SK-N-SH (cell line): ENCODE measurements at regions not wholly inside any gene's neighbourhood (a gene's known extent, or its start where the extent isn't known, plus 50 kb on each side); places are given as distances from the start of the nearest gene placed in this dataset.

ENCODE experiments used
- CTCF ChIA-PET: fragments of 300-600, 350-600 bp; formaldehyde crosslinking; extraction: SDS; loops from one replicate; lab custom pipeline; 2021; lab: Yijun Ruan, JAX
- POLR2A ChIA-PET: fragments of 350-600 bp; sonication (Branson Sonifier 250); formaldehyde crosslinking; extraction: SDS; loops from one replicate; lab custom pipeline; 2020; ENCODE audit warnings: antibody characterized with exemption, inconsistent platforms; lab: Yijun Ruan, JAX
- DNase-seq: peaks from one replicate; pipeline ENCODE4 v3.0.0; 2012
- H2AFZ ChIP-seq: fragments of 200-600 bp; sonication (generic); 2 replicates; pipeline ENCODE4 v1.8.1; 2016; ENCODE audit warnings: antibody characterized with exemption, mild to moderate bottlenecking, low read depth
- H3F3A ChIP-seq: fragments of 200-600 bp; sonication (generic); replicated peaks from 2 replicates; pipeline ENCODE3; 2016; ENCODE audit warnings: antibody characterized with exemption, mild to moderate bottlenecking; ENCODE audit not compliant: insufficient read depth
- H3K27ac ChIP-seq, 2 experiments: fragments of 200-500 bp in 1 of 2; fragments of 200-600 bp in 1 of 2; sonication (Bioruptor generic) in 1 of 2; sonication (generic), shearing (Covaris generic) in 1 of 2; 2 replicates each; pipeline versions ENCODE4 v1.5.1 to v1.6.1; 2014 to 2016; ENCODE audit warnings: low read depth in 2 of 2, inconsistent platforms in 1 of 2, low read length in 1 of 2, mild to moderate bottlenecking in 1 of 2, mixed read lengths in 1 of 2
- H3K27me3 ChIP-seq: fragments of 200-600 bp; sonication (generic), shearing (Covaris generic); 2 replicates; pipeline ENCODE4 v1.6.1; 2016; ENCODE audit warnings: mixed run types; ENCODE audit not compliant: insufficient read depth
- H3K36me3 ChIP-seq, 2 experiments: fragments of 200-500 bp in 1 of 2; fragments of 200-600 bp in 1 of 2; sonication (Bioruptor generic) in 1 of 2; sonication (generic) in 1 of 2; replicated peaks in 1 of 2; 2 replicates each; pipeline versions ENCODE3 to v1.5.1; 2014 to 2016; ENCODE audit warnings: low read length in 1 of 2, mild to moderate bottlenecking in 1 of 2; ENCODE audit not compliant: insufficient read depth in 2 of 2, control insufficient read depth in 1 of 2
- H3K4me1 ChIP-seq, 2 experiments: fragments of 200-500 bp in 1 of 2; fragments of 200-600 bp in 1 of 2; sonication (Bioruptor generic) in 1 of 2; sonication (generic), shearing (Covaris generic) in 1 of 2; 2 replicates each; pipeline versions ENCODE4 v1.5.1 to v1.6.1; 2014 to 2016; ENCODE audit warnings: low read depth in 1 of 2, low read length in 1 of 2, mixed run types in 1 of 2; ENCODE audit not compliant: insufficient read depth in 2 of 2, control insufficient read depth in 1 of 2
- H3K4me2 ChIP-seq: fragments of 200-600 bp; sonication (generic), shearing (Covaris generic); 2 replicates; pipeline ENCODE4 v1.6.1; 2017; ENCODE audit warnings: mixed run types
- H3K4me3 ChIP-seq, 2 experiments: fragments of 200-500 bp in 1 of 2; fragments of 200-600 bp in 1 of 2; sonication (Bioruptor generic) in 1 of 2; sonication (generic), shearing (Covaris generic) in 1 of 2; 2 replicates each; pipeline versions ENCODE4 v1.5.1 to v1.8.1; 2014 to 2016; ENCODE audit warnings: low read depth in 2 of 2, inconsistent platforms in 1 of 2, low read length in 1 of 2, mild to moderate bottlenecking in 1 of 2, mixed read lengths in 1 of 2, moderate library complexity in 1 of 2
- H3K79me2 ChIP-seq: fragments of 200-600 bp; sonication (generic); 2 replicates; pipeline ENCODE4 v1.8.1; 2017; ENCODE audit warnings: mild to moderate bottlenecking; ENCODE audit not compliant: insufficient read depth
- H3K9ac ChIP-seq: fragments of 200-600 bp; sonication (generic); 2 replicates; pipeline ENCODE4 v1.6.1; 2017; ENCODE audit warnings: mixed run types
- H3K9me2 ChIP-seq: fragments of 200-600 bp; sonication (generic); 2 replicates; pipeline ENCODE4 v1.6.1; 2017; ENCODE audit warnings: mixed run types
- H3K9me3 ChIP-seq: fragments of 200-600 bp; sonication (generic); 2 replicates; pipeline ENCODE4 v1.6.1; 2017; ENCODE audit warnings: mixed run types, mild to moderate bottlenecking, moderate library complexity
- H4K20me1 ChIP-seq: fragments of 200-600 bp; sonication (generic); 2 replicates; pipeline ENCODE4 v1.6.1; 2017; ENCODE audit warnings: mild to moderate bottlenecking, mixed run types; ENCODE audit not compliant: insufficient read depth
- EP300 ChIP-seq, 2 experiments: IDR thresholded peaks; 2 replicates each; pipeline versions ENCODE4 v1.4.0 to v1.6.1; 2012; ENCODE audit warnings: borderline replicate concordance in 1 of 2, low read depth in 1 of 2, low read length in 1 of 2
- EZH2phosphoT487 ChIP-seq: fragments of 200-600 bp; sonication (generic); IDR thresholded peaks from 2 replicates; pipeline ENCODE4 v1.6.1; 2017; ENCODE audit warnings: low read depth, mixed run types, mild to moderate bottlenecking, antibody characterized with exemption, moderate library complexity, borderline replicate concordance
- FOXJ3 ChIP-seq: sonication (generic); formaldehyde crosslinking; IDR thresholded peaks from 2 replicates; pipeline ENCODE4 v1.5.1; 2020; ENCODE audit warnings: mild to moderate bottlenecking, missing genetic modification reagents
- FOXM1 ChIP-seq: IDR thresholded peaks from 2 replicates; pipeline ENCODE4 v1.4.0; 2012; ENCODE audit warnings: low read depth, mild to moderate bottlenecking
- GABPA ChIP-seq: IDR thresholded peaks from 2 replicates; pipeline ENCODE4 v1.4.0; 2012; ENCODE audit warnings: low read depth, mild to moderate bottlenecking
- MEF2A ChIP-seq: IDR thresholded peaks from 2 replicates; pipeline ENCODE4 v1.4.0; 2012; ENCODE audit warnings: low read depth, borderline replicate concordance
- NFIC ChIP-seq: IDR thresholded peaks from 2 replicates; pipeline ENCODE4 v1.4.0; 2012; ENCODE audit warnings: borderline replicate concordance
- RFX5 ChIP-seq: IDR thresholded peaks from 2 replicates; pipeline ENCODE4 v1.6.1; 2012; ENCODE audit warnings: mild to moderate bottlenecking, improper control_type of control experiment, low read length
- RXRA ChIP-seq: IDR thresholded peaks from 2 replicates; pipeline ENCODE4 v1.4.0; 2012; ENCODE audit warnings: low read depth, mild to moderate bottlenecking, borderline replicate concordance
- SIN3A ChIP-seq: IDR thresholded peaks from 2 replicates; pipeline ENCODE4 v1.6.1; 2012; ENCODE audit warnings: low read depth, mild to moderate bottlenecking, low read length, moderate library complexity, borderline replicate concordance
- SMC3 ChIP-seq: IDR thresholded peaks from 2 replicates; pipeline ENCODE4 v1.6.1; 2012; ENCODE audit warnings: low read depth, low read length, improper control_type of control experiment
- TAF1 ChIP-seq: IDR thresholded peaks from 2 replicates; pipeline ENCODE4 v1.6.1; 2012; ENCODE audit warnings: low read depth, mild to moderate bottlenecking, low read length, moderate library complexity, borderline replicate concordance
- TEAD4 ChIP-seq: IDR thresholded peaks from 2 replicates; pipeline ENCODE4 v1.4.0; 2012; ENCODE audit warnings: mild to moderate bottlenecking, borderline replicate concordance; ENCODE audit not compliant: insufficient read depth
- WGBS: methylation state at CpG from one replicate; pipeline ENCODE4 v1.1.6; 2017; ENCODE audit warnings: low lambda C conversion rate; 5-methylcytosine and 5-hydroxymethylcytosine counted together
- TF ChIP-seq, protein P1 (sequence below): IDR thresholded peaks from 2 replicates; pipeline ENCODE4 v1.4.0; 2012; ENCODE audit warnings: low read depth, borderline replicate concordance
- TF ChIP-seq, protein P2 (sequence below): IDR thresholded peaks from 2 replicates; pipeline ENCODE4 v1.4.0; 2012; ENCODE audit warnings: low read depth, borderline replicate concordance
- TF ChIP-seq, protein P3 (sequence below): fragments of 150-350 bp; IDR thresholded peaks from 2 replicates; pipeline ENCODE4 v1.6.1; 2016; ENCODE audit warnings: mild to moderate bottlenecking, low read depth, low read length
- TF ChIP-seq, protein P4 (sequence below): fragments of 200-600 bp; sonication (generic); IDR thresholded peaks from 2 replicates; pipeline ENCODE4 v1.6.1; 2017; ENCODE audit warnings: antibody characterized with exemption, mild to moderate bottlenecking, moderate library complexity

DNA sequence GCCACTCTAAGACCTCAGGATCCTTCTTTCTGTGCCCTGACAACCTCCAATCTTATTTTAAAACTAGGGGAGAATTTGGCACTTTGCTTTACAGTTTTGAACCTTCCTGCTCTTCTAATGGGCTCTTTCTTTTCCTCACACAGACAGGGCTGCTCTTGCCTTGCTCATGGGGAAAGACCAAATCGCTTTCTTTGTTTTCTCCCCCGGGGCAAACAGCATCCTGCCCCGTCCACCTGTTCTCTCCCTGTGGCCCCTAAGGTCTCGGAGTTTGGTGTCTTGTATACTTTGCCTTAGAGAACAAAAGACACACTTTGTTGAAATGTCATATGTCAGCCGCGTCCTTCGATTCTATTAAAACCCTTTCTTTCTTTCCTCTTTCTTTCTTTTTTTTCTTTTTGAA lies 306.7 kb upstream of the SALL1 start:
- Histone ChIP-seq H3K79me2 (no peaks in the 10 kb centered on the region), H3K27ac (no peak overlapping the region), H3K36me3 (no peaks in the 10 kb centered on the region), H3K9me3 (no peaks in the 10 kb centered on the region), H3K4me3 (no peak overlapping the region), H4K20me1 (no peaks in the 10 kb centered on the region), H3K9ac (no peak overlapping the region), H3K27me3 (no peaks in the 10 kb centered on the region), H3F3A (no peaks in the 10 kb centered on the region), H3K4me2 (no peak overlapping the region), H2AFZ (no peak overlapping the region), H3K4me1 (no peaks in the 10 kb centered on the region), H3K9me2 (no peaks in the 10 kb centered on the region)
- TF ChIP-seq TAF1 (no peak), SIN3A (no peak), FOXM1 (no peak), RXRA (no peak), EP300 (IDR thresholded peaks at IDR 0.05; ENCODE audit: borderline replicate concordance in 1 of 2, low read depth in 1 of 2, low read length in 1 of 2) (no peak), TEAD4 (no peak), RFX5 (no peak), GABPA (no peak), MEF2A (no peak), FOXJ3 (CRISPR knock-in tag) (no peak), EZH2phosphoT487 (no peak), NFIC (no peak), SMC3 (no peak)
- TF ChIP-seq, protein P1, sequence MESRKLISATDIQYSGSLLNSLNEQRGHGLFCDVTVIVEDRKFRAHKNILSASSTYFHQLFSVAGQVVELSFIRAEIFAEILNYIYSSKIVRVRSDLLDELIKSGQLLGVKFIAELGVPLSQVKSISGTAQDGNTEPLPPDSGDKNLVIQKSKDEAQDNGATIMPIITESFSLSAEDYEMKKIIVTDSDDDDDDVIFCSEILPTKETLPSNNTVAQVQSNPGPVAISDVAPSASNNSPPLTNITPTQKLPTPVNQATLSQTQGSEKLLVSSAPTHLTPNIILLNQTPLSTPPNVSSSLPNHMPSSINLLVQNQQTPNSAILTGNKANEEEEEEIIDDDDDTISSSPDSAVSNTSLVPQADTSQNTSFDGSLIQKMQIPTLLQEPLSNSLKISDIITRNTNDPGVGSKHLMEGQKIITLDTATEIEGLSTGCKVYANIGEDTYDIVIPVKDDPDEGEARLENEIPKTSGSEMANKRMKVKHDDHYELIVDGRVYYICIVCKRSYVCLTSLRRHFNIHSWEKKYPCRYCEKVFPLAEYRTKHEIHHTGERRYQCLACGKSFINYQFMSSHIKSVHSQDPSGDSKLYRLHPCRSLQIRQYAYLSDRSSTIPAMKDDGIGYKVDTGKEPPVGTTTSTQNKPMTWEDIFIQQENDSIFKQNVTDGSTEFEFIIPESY = no peak
- TF ChIP-seq, protein P2, sequence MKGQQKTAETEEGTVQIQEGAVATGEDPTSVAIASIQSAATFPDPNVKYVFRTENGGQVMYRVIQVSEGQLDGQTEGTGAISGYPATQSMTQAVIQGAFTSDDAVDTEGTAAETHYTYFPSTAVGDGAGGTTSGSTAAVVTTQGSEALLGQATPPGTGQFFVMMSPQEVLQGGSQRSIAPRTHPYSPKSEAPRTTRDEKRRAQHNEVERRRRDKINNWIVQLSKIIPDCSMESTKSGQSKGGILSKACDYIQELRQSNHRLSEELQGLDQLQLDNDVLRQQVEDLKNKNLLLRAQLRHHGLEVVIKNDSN = no peak
- TF ChIP-seq, protein P3, sequence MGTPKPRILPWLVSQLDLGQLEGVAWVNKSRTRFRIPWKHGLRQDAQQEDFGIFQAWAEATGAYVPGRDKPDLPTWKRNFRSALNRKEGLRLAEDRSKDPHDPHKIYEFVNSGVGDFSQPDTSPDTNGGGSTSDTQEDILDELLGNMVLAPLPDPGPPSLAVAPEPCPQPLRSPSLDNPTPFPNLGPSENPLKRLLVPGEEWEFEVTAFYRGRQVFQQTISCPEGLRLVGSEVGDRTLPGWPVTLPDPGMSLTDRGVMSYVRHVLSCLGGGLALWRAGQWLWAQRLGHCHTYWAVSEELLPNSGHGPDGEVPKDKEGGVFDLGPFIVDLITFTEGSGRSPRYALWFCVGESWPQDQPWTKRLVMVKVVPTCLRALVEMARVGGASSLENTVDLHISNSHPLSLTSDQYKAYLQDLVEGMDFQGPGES = no peak
- TF ChIP-seq, protein P4, sequence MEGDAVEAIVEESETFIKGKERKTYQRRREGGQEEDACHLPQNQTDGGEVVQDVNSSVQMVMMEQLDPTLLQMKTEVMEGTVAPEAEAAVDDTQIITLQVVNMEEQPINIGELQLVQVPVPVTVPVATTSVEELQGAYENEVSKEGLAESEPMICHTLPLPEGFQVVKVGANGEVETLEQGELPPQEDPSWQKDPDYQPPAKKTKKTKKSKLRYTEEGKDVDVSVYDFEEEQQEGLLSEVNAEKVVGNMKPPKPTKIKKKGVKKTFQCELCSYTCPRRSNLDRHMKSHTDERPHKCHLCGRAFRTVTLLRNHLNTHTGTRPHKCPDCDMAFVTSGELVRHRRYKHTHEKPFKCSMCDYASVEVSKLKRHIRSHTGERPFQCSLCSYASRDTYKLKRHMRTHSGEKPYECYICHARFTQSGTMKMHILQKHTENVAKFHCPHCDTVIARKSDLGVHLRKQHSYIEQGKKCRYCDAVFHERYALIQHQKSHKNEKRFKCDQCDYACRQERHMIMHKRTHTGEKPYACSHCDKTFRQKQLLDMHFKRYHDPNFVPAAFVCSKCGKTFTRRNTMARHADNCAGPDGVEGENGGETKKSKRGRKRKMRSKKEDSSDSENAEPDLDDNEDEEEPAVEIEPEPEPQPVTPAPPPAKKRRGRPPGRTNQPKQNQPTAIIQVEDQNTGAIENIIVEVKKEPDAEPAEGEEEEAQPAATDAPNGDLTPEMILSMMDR = no peak
- no peak for DNase-seq
- 71% methylated on average over 7 of the region's 7 CpGs for WGBS
- CTCF ChIA-PET = no interaction called here
- POLR2A ChIA-PET = no interaction called here
